ENCODE measurements at regions not wholly inside any gene's neighbourhood (a gene's known extent, or its start where the extent isn't known, plus 50 kb on each side); places are given as distances from the start of the nearest gene placed in this dataset.

DNA sequence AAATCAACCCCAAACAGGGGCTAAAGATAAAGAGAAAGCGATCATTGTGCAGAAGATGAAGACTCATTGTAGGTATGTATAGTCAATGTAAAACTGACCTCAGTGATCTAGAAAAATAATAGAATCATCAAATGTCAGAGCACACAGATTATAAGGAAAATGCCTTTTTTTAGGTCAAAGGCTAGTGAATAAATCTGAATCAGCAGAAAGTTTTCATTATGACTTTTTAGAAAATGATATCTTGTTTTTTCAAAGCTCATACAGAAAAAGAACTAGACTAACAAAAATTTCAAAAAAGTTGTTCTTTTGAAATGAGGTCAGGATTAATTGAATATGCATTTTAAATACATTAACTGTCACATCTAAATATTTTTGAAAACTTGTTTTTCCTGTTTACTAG lies 60.2 kb upstream of the STEAP4 start:
- H3K4me2 ChIP-seq (ENCODE audit: insufficient read depth, low read length), result no peak overlapping the region
- no peaks in the 10 kb centered on the region for H3K79me2 ChIP-seq (ENCODE audit: insufficient read depth, low read length)
- H3K9me3 ChIP-seq (ENCODE audit: insufficient read depth, low read length, severe bottlenecking), result no peaks in the 10 kb centered on the region
- H3K4me3 ChIP-seq (ENCODE audit: low read depth in 1 of 2, low read length in 2 of 2), result no peak overlapping the region
- no peaks in the 10 kb centered on the region for H3K4me1 ChIP-seq (ENCODE audit: insufficient read depth, low read length)
- TF ChIP-seq, protein P1, sequence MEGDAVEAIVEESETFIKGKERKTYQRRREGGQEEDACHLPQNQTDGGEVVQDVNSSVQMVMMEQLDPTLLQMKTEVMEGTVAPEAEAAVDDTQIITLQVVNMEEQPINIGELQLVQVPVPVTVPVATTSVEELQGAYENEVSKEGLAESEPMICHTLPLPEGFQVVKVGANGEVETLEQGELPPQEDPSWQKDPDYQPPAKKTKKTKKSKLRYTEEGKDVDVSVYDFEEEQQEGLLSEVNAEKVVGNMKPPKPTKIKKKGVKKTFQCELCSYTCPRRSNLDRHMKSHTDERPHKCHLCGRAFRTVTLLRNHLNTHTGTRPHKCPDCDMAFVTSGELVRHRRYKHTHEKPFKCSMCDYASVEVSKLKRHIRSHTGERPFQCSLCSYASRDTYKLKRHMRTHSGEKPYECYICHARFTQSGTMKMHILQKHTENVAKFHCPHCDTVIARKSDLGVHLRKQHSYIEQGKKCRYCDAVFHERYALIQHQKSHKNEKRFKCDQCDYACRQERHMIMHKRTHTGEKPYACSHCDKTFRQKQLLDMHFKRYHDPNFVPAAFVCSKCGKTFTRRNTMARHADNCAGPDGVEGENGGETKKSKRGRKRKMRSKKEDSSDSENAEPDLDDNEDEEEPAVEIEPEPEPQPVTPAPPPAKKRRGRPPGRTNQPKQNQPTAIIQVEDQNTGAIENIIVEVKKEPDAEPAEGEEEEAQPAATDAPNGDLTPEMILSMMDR (IDR thresholded peaks at IDR 0.05; ENCODE audit: borderline replicate concordance, extremely low read depth, low read length, poor library complexity, severe bottlenecking), result no peak
- no peak for TF ChIP-seq EZH2 (IDR thresholded peaks at IDR 0.05; ENCODE audit: borderline replicate concordance, low read depth, low read length, severe bottlenecking)
- DNase-seq (no peak), ATAC-seq (ENCODE audit: insufficient read depth, low read depth) (no peak)
- no peaks in the 10 kb centered on the region for H3K27me3 ChIP-seq (ENCODE audit: insufficient read depth, low read length, poor library complexity)
- no peaks in the 10 kb centered on the region for H4K20me1 ChIP-seq (ENCODE audit: insufficient read depth, low read length)
- H3K9ac ChIP-seq (ENCODE audit: low read depth, low read length), result no peak overlapping the region
- no peak overlapping the region for H2AFZ ChIP-seq (ENCODE audit: low read depth, low read length)
- H3K27ac ChIP-seq (ENCODE audit: low read length), result no peak overlapping the region
- no peaks in the 10 kb centered on the region for H3K36me3 ChIP-seq (ENCODE audit: insufficient read depth, low read length)

DNA sequence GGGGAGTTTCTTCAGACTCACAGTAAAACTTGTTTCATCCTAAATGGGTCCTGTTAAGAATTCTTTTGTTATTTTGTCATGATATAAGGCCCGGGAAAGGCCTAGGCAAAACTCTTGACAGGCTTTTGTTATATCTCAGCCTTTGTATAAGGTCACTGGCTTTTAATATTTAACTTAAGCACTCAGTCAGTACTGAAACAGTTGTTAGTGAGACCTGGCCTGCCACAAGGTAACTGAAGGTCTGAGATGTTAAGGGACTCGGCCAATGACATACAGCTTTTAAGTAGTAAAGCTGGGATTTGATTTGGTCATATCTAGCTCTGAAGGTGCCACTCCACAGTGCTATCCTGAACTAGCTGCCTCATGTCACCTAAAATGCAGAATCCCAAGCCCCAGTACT lies 57.2 kb upstream of the STEAP4 start:
- no peaks in the 10 kb centered on the region for H3K27me3 ChIP-seq (ENCODE audit: insufficient read depth, low read length, poor library complexity)
- ATAC-seq (ENCODE audit: insufficient read depth, low read depth) (no peak), DNase-seq (no peak)
- H3K4me1 ChIP-seq (ENCODE audit: insufficient read depth, low read length), result no peaks in the 10 kb centered on the region
- H2AFZ ChIP-seq (ENCODE audit: low read depth, low read length), result no peak overlapping the region
- no peak for TF ChIP-seq EZH2 (IDR thresholded peaks at IDR 0.05; ENCODE audit: borderline replicate concordance, low read depth, low read length, severe bottlenecking)
- TF ChIP-seq, protein P1 (IDR thresholded peaks at IDR 0.05; ENCODE audit: borderline replicate concordance, extremely low read depth, low read length, poor library complexity, severe bottlenecking), result no peak
- H3K9me3 ChIP-seq (ENCODE audit: insufficient read depth, low read length, severe bottlenecking), result no peaks in the 10 kb centered on the region
- H3K27ac ChIP-seq (ENCODE audit: low read length), result no peak overlapping the region
- no peak overlapping the region for H3K4me3 ChIP-seq (ENCODE audit: low read depth in 1 of 2, low read length in 2 of 2)
- no peaks in the 10 kb centered on the region for H4K20me1 ChIP-seq (ENCODE audit: insufficient read depth, low read length)
- H3K79me2 ChIP-seq (ENCODE audit: insufficient read depth, low read length), result no peaks in the 10 kb centered on the region
- H3K4me2 ChIP-seq (ENCODE audit: insufficient read depth, low read length), result no peak overlapping the region
- H3K9ac ChIP-seq (ENCODE audit: low read depth, low read length), result no peak overlapping the region
- H3K36me3 ChIP-seq (ENCODE audit: insufficient read depth, low read length), result no peaks in the 10 kb centered on the region

DNA sequence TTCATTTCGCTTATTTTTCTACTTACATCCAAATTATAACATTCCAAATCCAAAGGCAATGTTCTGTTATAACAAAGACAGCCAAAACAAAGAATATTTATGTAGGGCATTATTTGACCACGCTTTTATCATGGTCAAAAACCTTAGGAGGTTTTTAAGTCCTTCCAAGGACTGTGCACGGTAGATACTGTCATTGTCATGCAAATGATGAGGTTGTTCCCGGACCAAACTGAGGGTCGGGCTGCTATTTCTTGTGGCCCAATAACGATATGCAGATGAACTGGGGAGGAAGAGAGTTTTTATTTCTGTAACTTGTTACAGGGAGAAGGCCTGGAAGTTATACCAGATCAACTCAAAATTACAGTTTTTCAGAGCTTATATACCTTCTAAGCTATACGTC lies 56.6 kb upstream of the STEAP4 start:
- Histone ChIP-seq H2AFZ (ENCODE audit: low read depth, low read length) (no peak overlapping the region), H3K27me3 (ENCODE audit: insufficient read depth, low read length, poor library complexity) (no peaks in the 10 kb centered on the region), H3K4me1 (ENCODE audit: insufficient read depth, low read length) (no peaks in the 10 kb centered on the region), H3K36me3 (ENCODE audit: insufficient read depth, low read length) (no peaks in the 10 kb centered on the region), H3K4me3 (ENCODE audit: low read depth in 1 of 2, low read length in 2 of 2) (no peak overlapping the region), H3K79me2 (ENCODE audit: insufficient read depth, low read length) (no peaks in the 10 kb centered on the region), H3K4me2 (ENCODE audit: insufficient read depth, low read length) (no peak overlapping the region), H3K9me3 (ENCODE audit: insufficient read depth, low read length, severe bottlenecking) (no peaks in the 10 kb centered on the region), H4K20me1 (ENCODE audit: insufficient read depth, low read length) (no peaks in the 10 kb centered on the region), H3K27ac (ENCODE audit: low read length) (no peak overlapping the region), H3K9ac (ENCODE audit: low read depth, low read length) (no peak overlapping the region)
- no peak for DNase-seq
- TF ChIP-seq, protein P1 (IDR thresholded peaks at IDR 0.05; ENCODE audit: borderline replicate concordance, extremely low read depth, low read length, poor library complexity, severe bottlenecking), result no peak
- no peak for TF ChIP-seq EZH2 (IDR thresholded peaks at IDR 0.05; ENCODE audit: borderline replicate concordance, low read depth, low read length, severe bottlenecking)
- ATAC-seq (ENCODE audit: insufficient read depth, low read depth), result no peak

DNA sequence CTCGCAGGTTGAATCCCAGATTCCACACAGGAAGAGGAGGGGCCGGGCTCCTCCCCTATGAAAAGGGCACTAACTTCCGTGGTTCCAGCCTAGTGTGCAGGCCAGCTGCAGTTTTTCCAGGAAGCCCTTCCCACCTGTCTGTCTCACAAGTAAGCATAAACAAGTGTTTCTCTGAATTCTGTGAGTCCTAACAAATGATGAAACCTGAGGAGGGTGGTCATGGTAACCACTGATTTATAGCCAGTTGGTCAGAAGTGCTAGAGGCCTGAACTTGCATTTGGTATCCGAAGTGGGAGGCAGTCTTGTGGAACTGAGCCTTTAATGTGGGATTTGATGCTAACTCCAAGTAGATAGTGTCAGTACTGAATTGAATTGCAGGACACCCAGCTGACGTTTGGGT lies 54.7 kb upstream of the STEAP4 start:
- Histone ChIP-seq H3K79me2 (ENCODE audit: insufficient read depth, low read length) (no peaks in the 10 kb centered on the region), H3K27me3 (ENCODE audit: insufficient read depth, low read length, poor library complexity) (no peaks in the 10 kb centered on the region), H3K27ac (ENCODE audit: low read length) (no peak overlapping the region), H3K4me2 (ENCODE audit: insufficient read depth, low read length) (no peak overlapping the region), H3K36me3 (ENCODE audit: insufficient read depth, low read length) (no peaks in the 10 kb centered on the region), H3K9me3 (ENCODE audit: insufficient read depth, low read length, severe bottlenecking) (no peaks in the 10 kb centered on the region), H3K4me3 (ENCODE audit: low read depth in 1 of 2, low read length in 2 of 2) (no peak overlapping the region), H3K9ac (ENCODE audit: low read depth, low read length) (no peak overlapping the region), H4K20me1 (ENCODE audit: insufficient read depth, low read length) (no peaks in the 10 kb centered on the region), H2AFZ (ENCODE audit: low read depth, low read length) (no peak overlapping the region), H3K4me1 (ENCODE audit: insufficient read depth, low read length) (no peaks in the 10 kb centered on the region)
- DNase-seq, result no peak
- no peak for ATAC-seq (ENCODE audit: insufficient read depth, low read depth)
- TF ChIP-seq, protein P1 (IDR thresholded peaks at IDR 0.05; ENCODE audit: borderline replicate concordance, extremely low read depth, low read length, poor library complexity, severe bottlenecking), result no peak
- no peak for TF ChIP-seq EZH2 (IDR thresholded peaks at IDR 0.05; ENCODE audit: borderline replicate concordance, low read depth, low read length, severe bottlenecking)

Measured in DND-41 (cell line).